WTC11 (cell line): ENCODE measurements at regions not wholly inside any gene's neighbourhood (a gene's known extent, or its start where the extent isn't known, plus 50 kb on each side); places are given as distances from the start of the nearest gene placed in this dataset.

Experiments
- GRHL2 ChIP-seq: fragments of 250-450 bp; sonication (Bioruptor Pico); IDR thresholded peaks from 2 replicates; pipeline ENCODE4 v1.8.0; 2022; ENCODE audit warnings: mild to moderate bottlenecking, moderate library complexity; ENCODE audit not compliant: insufficient replicate concordance, severe bottlenecking
- GTF2I ChIP-seq: fragments of 250-450 bp; sonication (Bioruptor Pico); conservative IDR thresholded peaks from 2 replicates; pipeline ENCODE4 v1.4.0; 2021; ENCODE audit warnings: mild to moderate bottlenecking
- JUN ChIP-seq: sonication (generic); formaldehyde crosslinking; IDR thresholded peaks from 2 replicates; pipeline ENCODE4 v1.8.0; 2023; ENCODE audit warnings: mild to moderate bottlenecking, missing genetic modification reagents
- RELA ChIP-seq: sonication (generic); formaldehyde crosslinking; IDR thresholded peaks from 2 replicates; pipeline ENCODE4 v1.8.1; 2022; ENCODE audit warnings: missing genetic modification reagents, mild to moderate bottlenecking, borderline replicate concordance
- TP53 ChIP-seq: sonication (generic); formaldehyde crosslinking; IDR thresholded peaks from 2 replicates; pipeline ENCODE4 v1.8.1; 2023; ENCODE audit warnings: mild to moderate bottlenecking, missing genetic modification reagents
- ZNF121 ChIP-seq: sonication (generic); formaldehyde crosslinking; IDR thresholded peaks from 2 replicates; pipeline ENCODE4 v1.8.0; 2023; ENCODE audit warnings: missing genetic modification reagents
- ZNF671 ChIP-seq: fragments of 250-450 bp; sonication (Bioruptor Pico); IDR thresholded peaks from 2 replicates; pipeline ENCODE4 v1.8.0; 2021; ENCODE audit warnings: mild to moderate bottlenecking
- TF ChIP-seq, protein P1 (sequence below): sonication (generic); formaldehyde crosslinking; IDR thresholded peaks from 2 replicates; pipeline ENCODE4 v1.8.1; 2023; ENCODE audit warnings: mild to moderate bottlenecking, missing genetic modification reagents, moderate library complexity
- TF ChIP-seq, protein P2 (sequence below): sonication (generic); formaldehyde crosslinking; IDR thresholded peaks from 2 replicates; pipeline ENCODE4 v1.8.1; 2023; ENCODE audit warnings: mild to moderate bottlenecking, missing genetic modification reagents, borderline replicate concordance
- TF ChIP-seq, protein P3 (sequence below): fragments of 200-600 bp; IDR thresholded peaks from 2 replicates; pipeline ENCODE4 v1.8.0; 2022; ENCODE audit warnings: antibody characterized with exemption
- TF ChIP-seq, protein P4 (sequence below): sonication (generic); formaldehyde crosslinking; IDR thresholded peaks from 2 replicates; pipeline ENCODE4 v1.8.0; 2022; ENCODE audit warnings: mild to moderate bottlenecking, missing genetic modification reagents
- TF ChIP-seq, protein P5 (sequence below): sonication (generic); formaldehyde crosslinking; IDR thresholded peaks from 2 replicates; pipeline ENCODE4 v1.8.0; 2022; ENCODE audit warnings: mild to moderate bottlenecking, missing genetic modification reagents

DNA sequence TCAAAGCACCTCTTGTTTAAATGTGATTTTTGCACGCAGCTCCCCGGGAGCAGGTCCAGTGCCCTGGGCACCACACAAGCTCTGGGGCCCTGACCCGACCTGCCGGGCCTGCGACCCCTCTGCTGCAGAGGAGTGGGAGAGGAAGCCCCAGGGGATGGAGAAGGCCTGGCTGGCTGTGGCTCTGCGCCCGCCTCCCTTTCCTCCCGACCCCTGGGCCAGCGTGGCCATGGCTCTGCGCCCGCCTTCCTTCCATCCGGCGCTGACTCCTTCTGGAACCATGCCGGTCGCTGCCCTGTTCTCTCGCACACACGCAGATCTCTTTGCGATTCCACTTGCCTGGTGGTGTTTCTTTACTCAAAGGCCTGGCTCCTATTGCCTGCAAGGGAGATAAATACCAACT lies 166.5 kb upstream of the SALL3 start:
- no peak for TF ChIP-seq GRHL2 (CRISPR knock-in tag)
- TF ChIP-seq, protein P1, sequence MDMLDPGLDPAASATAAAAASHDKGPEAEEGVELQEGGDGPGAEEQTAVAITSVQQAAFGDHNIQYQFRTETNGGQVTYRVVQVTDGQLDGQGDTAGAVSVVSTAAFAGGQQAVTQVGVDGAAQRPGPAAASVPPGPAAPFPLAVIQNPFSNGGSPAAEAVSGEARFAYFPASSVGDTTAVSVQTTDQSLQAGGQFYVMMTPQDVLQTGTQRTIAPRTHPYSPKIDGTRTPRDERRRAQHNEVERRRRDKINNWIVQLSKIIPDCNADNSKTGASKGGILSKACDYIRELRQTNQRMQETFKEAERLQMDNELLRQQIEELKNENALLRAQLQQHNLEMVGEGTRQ (CRISPR knock-in tag) = no peak
- TF ChIP-seq, protein P2, sequence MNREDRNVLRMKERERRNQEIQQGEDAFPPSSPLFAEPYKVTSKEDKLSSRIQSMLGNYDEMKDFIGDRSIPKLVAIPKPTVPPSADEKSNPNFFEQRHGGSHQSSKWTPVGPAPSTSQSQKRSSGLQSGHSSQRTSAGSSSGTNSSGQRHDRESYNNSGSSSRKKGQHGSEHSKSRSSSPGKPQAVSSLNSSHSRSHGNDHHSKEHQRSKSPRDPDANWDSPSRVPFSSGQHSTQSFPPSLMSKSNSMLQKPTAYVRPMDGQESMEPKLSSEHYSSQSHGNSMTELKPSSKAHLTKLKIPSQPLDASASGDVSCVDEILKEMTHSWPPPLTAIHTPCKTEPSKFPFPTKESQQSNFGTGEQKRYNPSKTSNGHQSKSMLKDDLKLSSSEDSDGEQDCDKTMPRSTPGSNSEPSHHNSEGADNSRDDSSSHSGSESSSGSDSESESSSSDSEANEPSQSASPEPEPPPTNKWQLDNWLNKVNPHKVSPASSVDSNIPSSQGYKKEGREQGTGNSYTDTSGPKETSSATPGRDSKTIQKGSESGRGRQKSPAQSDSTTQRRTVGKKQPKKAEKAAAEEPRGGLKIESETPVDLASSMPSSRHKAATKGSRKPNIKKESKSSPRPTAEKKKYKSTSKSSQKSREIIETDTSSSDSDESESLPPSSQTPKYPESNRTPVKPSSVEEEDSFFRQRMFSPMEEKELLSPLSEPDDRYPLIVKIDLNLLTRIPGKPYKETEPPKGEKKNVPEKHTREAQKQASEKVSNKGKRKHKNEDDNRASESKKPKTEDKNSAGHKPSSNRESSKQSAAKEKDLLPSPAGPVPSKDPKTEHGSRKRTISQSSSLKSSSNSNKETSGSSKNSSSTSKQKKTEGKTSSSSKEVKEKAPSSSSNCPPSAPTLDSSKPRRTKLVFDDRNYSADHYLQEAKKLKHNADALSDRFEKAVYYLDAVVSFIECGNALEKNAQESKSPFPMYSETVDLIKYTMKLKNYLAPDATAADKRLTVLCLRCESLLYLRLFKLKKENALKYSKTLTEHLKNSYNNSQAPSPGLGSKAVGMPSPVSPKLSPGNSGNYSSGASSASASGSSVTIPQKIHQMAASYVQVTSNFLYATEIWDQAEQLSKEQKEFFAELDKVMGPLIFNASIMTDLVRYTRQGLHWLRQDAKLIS (CRISPR knock-in tag) = no peak
- TF ChIP-seq, protein P3, sequence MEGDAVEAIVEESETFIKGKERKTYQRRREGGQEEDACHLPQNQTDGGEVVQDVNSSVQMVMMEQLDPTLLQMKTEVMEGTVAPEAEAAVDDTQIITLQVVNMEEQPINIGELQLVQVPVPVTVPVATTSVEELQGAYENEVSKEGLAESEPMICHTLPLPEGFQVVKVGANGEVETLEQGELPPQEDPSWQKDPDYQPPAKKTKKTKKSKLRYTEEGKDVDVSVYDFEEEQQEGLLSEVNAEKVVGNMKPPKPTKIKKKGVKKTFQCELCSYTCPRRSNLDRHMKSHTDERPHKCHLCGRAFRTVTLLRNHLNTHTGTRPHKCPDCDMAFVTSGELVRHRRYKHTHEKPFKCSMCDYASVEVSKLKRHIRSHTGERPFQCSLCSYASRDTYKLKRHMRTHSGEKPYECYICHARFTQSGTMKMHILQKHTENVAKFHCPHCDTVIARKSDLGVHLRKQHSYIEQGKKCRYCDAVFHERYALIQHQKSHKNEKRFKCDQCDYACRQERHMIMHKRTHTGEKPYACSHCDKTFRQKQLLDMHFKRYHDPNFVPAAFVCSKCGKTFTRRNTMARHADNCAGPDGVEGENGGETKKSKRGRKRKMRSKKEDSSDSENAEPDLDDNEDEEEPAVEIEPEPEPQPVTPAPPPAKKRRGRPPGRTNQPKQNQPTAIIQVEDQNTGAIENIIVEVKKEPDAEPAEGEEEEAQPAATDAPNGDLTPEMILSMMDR = no peak
- TF ChIP-seq, protein P4, sequence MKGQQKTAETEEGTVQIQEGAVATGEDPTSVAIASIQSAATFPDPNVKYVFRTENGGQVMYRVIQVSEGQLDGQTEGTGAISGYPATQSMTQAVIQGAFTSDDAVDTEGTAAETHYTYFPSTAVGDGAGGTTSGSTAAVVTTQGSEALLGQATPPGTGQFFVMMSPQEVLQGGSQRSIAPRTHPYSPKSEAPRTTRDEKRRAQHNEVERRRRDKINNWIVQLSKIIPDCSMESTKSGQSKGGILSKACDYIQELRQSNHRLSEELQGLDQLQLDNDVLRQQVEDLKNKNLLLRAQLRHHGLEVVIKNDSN (CRISPR knock-in tag) = no peak
- no peak for TF ChIP-seq ZNF671 (CRISPR knock-in tag)
- no peak for TF ChIP-seq GTF2I (CRISPR knock-in tag)
- no peak for TF ChIP-seq JUN (CRISPR knock-in tag)
- TF ChIP-seq TP53 (CRISPR knock-in tag) = no peak
- TF ChIP-seq RELA (CRISPR knock-in tag) = no peak
- TF ChIP-seq ZNF121 (CRISPR knock-in tag) = no peak
- TF ChIP-seq, protein P5, sequence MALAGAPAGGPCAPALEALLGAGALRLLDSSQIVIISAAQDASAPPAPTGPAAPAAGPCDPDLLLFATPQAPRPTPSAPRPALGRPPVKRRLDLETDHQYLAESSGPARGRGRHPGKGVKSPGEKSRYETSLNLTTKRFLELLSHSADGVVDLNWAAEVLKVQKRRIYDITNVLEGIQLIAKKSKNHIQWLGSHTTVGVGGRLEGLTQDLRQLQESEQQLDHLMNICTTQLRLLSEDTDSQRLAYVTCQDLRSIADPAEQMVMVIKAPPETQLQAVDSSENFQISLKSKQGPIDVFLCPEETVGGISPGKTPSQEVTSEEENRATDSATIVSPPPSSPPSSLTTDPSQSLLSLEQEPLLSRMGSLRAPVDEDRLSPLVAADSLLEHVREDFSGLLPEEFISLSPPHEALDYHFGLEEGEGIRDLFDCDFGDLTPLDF (CRISPR knock-in tag) = no peak
